GM19372 (cell line): ENCODE measurements at regions not wholly inside any gene's neighbourhood (a gene's known extent, or its start where the extent isn't known, plus 50 kb on each side); places are given as distances from the start of the nearest gene placed in this dataset.

Source experiments
- ATAC-seq: cut with Tn5 transposase; IDR thresholded peaks from one replicate; pipeline ENCODE4 v1.9.1; 2021; ENCODE audit warnings: mild to moderate bottlenecking, low read depth, moderate library complexity; ENCODE audit not compliant: unreplicated experiment

DNA sequence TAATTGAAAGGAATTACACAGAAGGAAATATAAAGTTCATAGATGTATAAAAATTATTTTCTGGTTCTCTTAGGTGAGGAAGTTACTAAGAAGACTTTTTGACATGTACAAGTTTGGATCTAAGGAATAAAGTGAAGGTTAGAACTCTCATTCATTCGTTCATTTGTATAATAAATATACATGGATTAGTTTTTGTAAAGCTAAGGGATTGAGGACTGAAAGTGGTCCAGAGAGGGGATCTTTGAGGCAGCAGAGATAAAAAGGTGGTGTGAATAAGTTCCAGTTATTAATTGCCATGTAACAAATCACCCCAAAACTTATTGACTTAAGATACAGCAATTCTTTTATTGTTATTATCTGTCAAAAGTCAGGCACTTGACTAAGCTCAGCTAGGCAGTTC lies 110.1 kb upstream of the CELF4 start:
- no peak for ATAC-seq

DNA sequence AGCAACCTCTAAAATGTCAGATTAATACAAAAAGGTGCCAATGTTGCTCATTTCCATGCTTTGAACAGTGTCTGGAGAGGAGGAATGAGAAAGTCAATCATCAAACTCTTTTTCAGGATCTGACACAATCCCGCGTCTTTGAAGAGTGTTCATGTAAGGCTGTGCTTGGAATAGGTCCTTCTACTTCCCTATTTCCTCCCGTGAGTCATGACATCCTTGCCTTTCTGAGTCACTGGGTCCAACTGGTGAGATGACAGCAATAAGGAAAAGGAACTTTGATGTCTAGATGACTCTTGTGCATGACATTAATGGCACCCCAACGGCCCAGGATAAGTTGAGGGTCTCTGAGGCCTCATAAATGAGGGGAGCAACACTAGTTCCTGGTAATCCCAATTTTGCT lies 109.0 kb upstream of the CELF4 start:
- no peak for ATAC-seq

GRCh38 chr18:37673671-37674070 lies 108.1 kb upstream of the CELF4 start:
- ATAC-seq = no peak

GRCh38 chr18:37672932-37673595 lies 107.5 kb upstream of the CELF4 start:
- ATAC-seq = no peak

DNA sequence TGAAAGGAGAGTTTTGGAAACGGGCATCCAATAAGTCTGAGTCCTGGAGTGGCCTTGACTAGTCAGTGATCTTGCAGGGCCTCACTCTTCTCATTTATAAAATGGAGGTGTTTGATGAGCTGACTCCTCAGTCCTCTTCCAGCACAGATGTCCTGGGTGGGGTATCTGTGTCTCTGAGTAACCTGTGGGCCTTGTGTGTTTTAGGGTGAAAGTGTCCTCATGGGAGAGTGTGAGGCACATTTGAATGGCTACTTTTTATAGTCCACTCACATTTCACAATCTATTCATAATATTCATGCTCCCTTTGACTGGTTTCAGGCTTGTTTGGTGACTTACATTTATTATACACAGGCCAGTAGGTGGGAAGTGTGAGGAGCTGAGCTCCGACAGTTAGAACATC lies 106.4 kb upstream of the CELF4 start:
- ATAC-seq = no peak

GRCh38 chr18:37671530-37671929 lies 105.9 kb upstream of the CELF4 start:
- no peak for ATAC-seq

- no peak for ATAC-seq
Observed at GRCh38 chr18:37671119-37671518, 105.5 kb upstream of the CELF4 start.

- no peak for ATAC-seq
Observed at GRCh38 chr18:37669991-37670534, 104.5 kb upstream of the CELF4 start.

- ATAC-seq = no peak
Observed at GRCh38 chr18:37668971-37669747, 103.6 kb upstream of the CELF4 start.

DNA sequence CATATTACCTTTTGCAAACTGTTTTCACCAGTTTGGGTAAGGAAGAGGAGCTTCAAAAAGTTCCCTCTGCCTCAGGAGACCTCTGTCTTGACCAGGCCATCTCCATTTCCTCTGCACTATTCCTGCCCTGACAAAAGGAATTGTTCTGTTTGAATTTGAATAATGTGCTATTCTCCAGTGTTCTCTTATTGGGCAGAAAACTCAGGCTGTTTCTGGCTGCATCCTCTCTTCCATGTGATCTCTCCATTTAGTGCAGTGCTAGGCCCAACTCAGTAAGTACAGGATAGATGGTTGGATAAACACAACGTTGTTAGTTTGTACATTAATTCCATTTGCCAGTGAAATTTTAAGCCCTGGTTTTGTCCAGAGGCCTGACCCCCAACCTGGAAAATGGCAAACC lies 102.2 kb upstream of the CELF4 start:
- ATAC-seq = no peak

- no peak for ATAC-seq
Observed at GRCh38 chr18:37666991-37667390, 101.4 kb upstream of the CELF4 start.

DNA sequence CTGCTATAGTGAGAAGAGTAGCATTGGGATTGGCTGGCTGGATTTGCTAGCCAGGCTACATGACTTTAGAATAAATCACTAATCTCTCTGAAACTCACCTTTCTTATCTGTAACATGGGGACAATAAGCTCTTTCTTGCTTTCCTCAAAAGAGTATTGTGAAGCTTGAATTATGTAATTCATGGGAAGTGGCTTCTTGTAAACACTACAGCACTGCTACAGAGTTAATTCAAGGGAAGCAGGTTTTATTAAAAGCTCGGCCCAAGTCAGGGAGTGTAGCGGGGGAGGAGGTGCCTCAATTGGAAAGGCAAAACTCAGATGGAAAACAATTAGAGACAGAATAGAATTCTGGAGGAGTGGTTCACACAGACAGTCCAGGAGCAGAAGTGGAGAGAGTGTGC lies 100.9 kb upstream of the CELF4 start:
- no peak for ATAC-seq

GRCh38 chr18:37665346-37665745 lies 99.7 kb upstream of the CELF4 start:
- ATAC-seq = no peak

- ATAC-seq = no peak
Observed at GRCh38 chr18:37663446-37663845, 97.8 kb upstream of the CELF4 start.

DNA sequence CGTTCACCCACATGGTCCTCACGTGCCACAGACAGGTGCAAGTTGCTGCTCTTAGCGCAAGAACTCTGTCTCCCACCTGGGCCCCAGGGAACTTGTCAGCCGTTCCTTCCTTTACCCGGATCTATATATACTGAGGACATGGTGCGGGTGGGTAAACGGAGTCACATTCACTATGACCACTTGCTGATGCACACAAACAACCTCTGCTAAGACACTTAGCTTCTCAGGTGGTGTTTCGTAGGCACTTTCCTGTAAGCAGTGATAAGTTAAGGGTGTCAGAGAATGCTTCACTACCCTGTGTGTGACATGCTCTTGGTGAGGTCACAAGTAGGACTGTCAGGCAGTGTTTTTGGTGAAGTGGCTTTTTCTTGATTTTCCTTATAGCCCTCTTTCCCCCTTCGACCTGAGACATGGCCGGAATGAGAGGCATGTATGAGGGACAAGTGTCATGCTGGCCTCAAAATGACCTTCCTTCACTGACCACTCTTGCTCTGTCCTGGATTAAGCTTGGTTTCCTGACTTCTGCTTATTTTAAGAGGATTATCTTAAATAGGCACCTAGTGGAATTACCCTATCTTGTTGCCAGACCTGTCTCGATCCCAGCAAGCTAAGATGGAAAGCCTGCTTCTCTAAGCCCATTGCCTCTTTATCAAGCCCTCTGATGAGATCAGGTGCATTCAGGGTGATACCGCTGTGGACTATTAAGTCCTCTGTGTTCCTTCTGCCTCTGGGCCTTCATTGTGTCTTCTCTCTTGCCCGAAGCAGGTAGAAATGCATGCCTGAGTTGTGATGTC lies 97.1 kb upstream of the CELF4 start:
- ATAC-seq = no peak

- no peak for ATAC-seq
Observed at GRCh38 chr18:37662099-37662498, 96.5 kb upstream of the CELF4 start.

- no peak for ATAC-seq
Observed at GRCh38 chr18:37661478-37661877, 95.9 kb upstream of the CELF4 start.

DNA sequence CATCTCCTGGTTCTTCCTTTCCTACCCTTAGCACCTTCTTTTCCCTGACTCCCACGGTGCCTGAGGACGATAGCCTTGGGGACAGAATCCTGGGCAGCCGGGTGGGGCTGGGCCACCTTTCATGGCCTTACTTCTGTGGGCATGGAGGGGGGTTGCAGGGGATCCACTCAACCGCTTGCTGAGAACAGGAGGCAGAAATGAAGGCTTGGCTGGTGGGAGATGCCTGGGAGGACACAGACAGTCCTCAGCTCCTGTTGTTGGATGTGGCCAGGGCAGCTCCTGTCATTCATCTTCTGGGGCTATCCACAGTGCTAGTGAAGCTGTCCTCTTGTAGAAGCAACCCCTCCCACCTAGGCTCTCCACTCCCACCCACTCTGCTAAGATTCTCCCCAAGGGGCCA lies 95.5 kb upstream of the CELF4 start:
- ATAC-seq = no peak

- ATAC-seq = no peak
Observed at GRCh38 chr18:37660658-37661057, 95.1 kb upstream of the CELF4 start.

DNA sequence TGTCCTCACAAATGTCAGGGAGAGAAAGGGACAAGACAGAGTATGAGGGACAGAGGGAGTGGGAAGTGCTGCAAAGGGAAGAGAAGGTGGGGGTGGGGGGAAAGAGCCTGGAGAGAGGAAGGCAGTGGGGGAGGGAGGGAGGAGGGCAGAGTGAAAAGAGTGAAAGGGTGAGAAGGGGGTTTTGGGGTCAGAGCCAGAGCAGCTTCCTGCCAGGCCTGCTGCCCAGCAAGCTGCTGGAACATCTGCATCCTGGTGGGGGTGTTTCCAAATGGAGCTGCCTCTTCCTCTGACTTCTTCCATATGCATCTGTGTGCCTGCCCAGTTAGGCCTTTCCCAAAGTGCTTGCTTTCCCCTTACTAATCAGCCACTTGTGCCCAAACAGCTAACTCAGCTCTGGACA lies 94.3 kb upstream of the CELF4 start:
- ATAC-seq = no peak

DNA sequence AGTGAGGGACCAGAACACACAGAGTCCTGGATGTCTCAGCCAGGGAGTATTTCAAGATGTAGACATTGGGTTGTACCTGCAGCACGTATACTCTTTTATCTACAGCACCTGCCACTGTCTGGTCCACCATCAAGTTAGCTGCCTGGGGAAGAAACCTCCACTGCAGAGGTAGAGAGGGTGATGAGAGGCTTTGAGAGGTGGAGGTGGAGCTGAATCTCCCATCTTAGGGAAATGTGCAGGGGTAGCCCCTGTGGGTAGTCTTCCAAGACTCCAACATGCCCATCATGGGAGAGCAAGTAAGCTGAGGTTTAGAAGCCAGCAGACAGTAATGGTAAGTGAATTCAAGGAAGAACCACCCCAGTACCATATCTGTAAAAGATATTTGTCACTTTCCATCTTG lies 93.3 kb upstream of the CELF4 start:
- no peak for ATAC-seq
